Fibroblast of the aortic adventitia (primary cell): ENCODE measurements at regions not wholly inside any gene's neighbourhood (a gene's known extent, or its start where the extent isn't known, plus 50 kb on each side); places are given as distances from the start of the nearest gene placed in this dataset.

Experiments
- DNase-seq: peaks from one replicate; pipeline ENCODE4 v3.0.0-alpha.2; 2010; ENCODE audit warnings: low read depth
- H3K4me3 ChIP-seq: 2 replicates; pipeline ENCODE4 v1.5.1; 2011; ENCODE audit warnings: low read depth, mild to moderate bottlenecking, control low read depth, low read length, moderate library complexity
- CTCF ChIP-seq: IDR thresholded peaks from 2 replicates; pipeline ENCODE4 v1.5.1; 2011; ENCODE audit warnings: mild to moderate bottlenecking, low read length, control low read depth, inconsistent platforms; ENCODE audit not compliant: insufficient read depth

GRCh38 chr18:46297621-46298020 is 193.4 kb downstream of the HAUS1 start:
- no peak for DNase-seq
- H3K4me3 ChIP-seq, result no peak overlapping the region
- no peak for TF ChIP-seq CTCF

GRCh38 chr18:46298511-46298910 is 194.3 kb downstream of the HAUS1 start:
- DNase-seq, result no peak
- no peak overlapping the region for H3K4me3 ChIP-seq
- no peak for TF ChIP-seq CTCF

GRCh38 chr18:46299465-46300008 is 195.4 kb downstream of the HAUS1 start:
- TF ChIP-seq CTCF, result no peak
- H3K4me3 ChIP-seq, result no peak overlapping the region
- no peak for DNase-seq

- H3K4me3 ChIP-seq, result no peak overlapping the region
- no peak for TF ChIP-seq CTCF
- DNase-seq, result no peak
Measured at GRCh38 chr18:46301081-46301480, 196.9 kb downstream of the HAUS1 start.

- no peak for TF ChIP-seq CTCF
- no peak for DNase-seq
- no peak overlapping the region for H3K4me3 ChIP-seq
Measured at GRCh38 chr18:46301571-46301970, 197.4 kb downstream of the HAUS1 start.

- TF ChIP-seq CTCF, result no peak
- no peak overlapping the region for H3K4me3 ChIP-seq
- no peak for DNase-seq
Measured at GRCh38 chr18:46302528-46303485, 198.6 kb downstream of the HAUS1 start.
